ENCODE measurements at regions not wholly inside any gene's neighbourhood (a gene's known extent, or its start where the extent isn't known, plus 50 kb on each side); places are given as distances from the start of the nearest gene placed in this dataset.

DNA sequence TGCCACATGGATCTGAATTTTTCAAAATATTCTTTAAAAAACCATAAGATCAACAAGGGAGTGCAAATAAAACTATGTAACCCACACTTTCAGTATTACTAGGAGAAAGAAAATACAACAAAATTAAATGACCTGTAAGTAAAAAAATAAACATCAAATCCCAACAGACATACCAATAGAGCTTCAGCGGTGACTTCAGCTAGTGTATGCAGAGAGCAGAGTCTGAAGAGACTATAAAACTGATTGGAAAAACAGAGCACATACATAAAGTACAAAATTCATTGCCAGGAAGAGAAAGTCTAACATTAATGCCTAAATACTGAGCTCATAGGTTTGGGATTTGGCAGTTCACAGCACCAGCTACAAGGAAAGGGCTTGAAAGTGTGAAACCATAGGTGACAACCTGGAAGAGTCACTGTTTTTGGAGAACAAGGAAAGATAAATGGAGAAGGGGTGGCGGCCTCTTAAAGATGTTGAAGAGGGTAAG lies 291.1 kb downstream of the LMO7 start:
- H2BK12ac ChIP-seq (ENCODE audit: low read depth, low read length): no peak overlapping the region
- no peaks in the 10 kb centered on the region for H4K20me1 ChIP-seq (replicated peaks in 1 of 2; ENCODE audit: control insufficient read depth in 1 of 2, insufficient read depth in 2 of 2, low read length in 2 of 2)
- no peaks in the 10 kb centered on the region for H3K79me2 ChIP-seq (ENCODE audit: control insufficient read depth in 1 of 2, insufficient read depth in 2 of 2, low read length in 2 of 2)
- H3K4me2 ChIP-seq (ENCODE audit: insufficient read depth in 1 of 2, low read depth in 2 of 2, low read length in 2 of 2): no peak overlapping the region
- no peaks in the 10 kb centered on the region for H3K9me3 ChIP-seq (ENCODE audit: insufficient read depth in 2 of 2, low read depth in 1 of 2, low read length in 1 of 2)
- no peak overlapping the region for H4K91ac ChIP-seq (replicated peaks; ENCODE audit: insufficient read length, low read length)
- H2BK20ac ChIP-seq (ENCODE audit: low read length): no peak overlapping the region
- H3K4me3 ChIP-seq (ENCODE audit: extremely low read depth in 1 of 4, insufficient read depth in 2 of 4, low read depth in 3 of 4, low read length in 4 of 4): no peak overlapping the region
- H3K18ac ChIP-seq (ENCODE audit: extremely low read depth, low read length): no peak overlapping the region
- no peak overlapping the region for H3K27ac ChIP-seq (ENCODE audit: low read depth, low read length)
- H3K4ac ChIP-seq (replicated peaks; ENCODE audit: insufficient read length, low read depth, low read length): no peak overlapping the region
- H3K27me3 ChIP-seq (replicated peaks in 1 of 4; ENCODE audit: control insufficient read depth in 3 of 4, extremely low read depth in 1 of 4, insufficient read depth in 3 of 4, low read length in 3 of 4): no peaks in the 10 kb centered on the region
- H3K9ac ChIP-seq (replicated peaks in 1 of 4; ENCODE audit: extremely low read depth in 1 of 4, low read depth in 3 of 4, low read length in 3 of 4): no peak overlapping the region
- no peaks in the 10 kb centered on the region for H3K4me1 ChIP-seq (replicated peaks in 1 of 4; ENCODE audit: control insufficient read depth in 3 of 4, insufficient read depth in 4 of 4, low read length in 3 of 4)
- H2BK5ac ChIP-seq (ENCODE audit: low read depth, low read length): no peak overlapping the region
- H4K8ac ChIP-seq (ENCODE audit: extremely low read depth, insufficient read depth, low read length): no peak overlapping the region
- no peak overlapping the region for H2AK5ac ChIP-seq (ENCODE audit: low read depth, low read length)
- H4K5ac ChIP-seq (ENCODE audit: insufficient read length, low read depth, low read length): no peak overlapping the region
- WGBS, 2 experiments (ENCODE audit: extremely low coverage in 1 of 2, insufficient coverage in 1 of 2, insufficient read length in 1 of 2, insufficient replicate concordance in 2 of 2, low coverage in 1 of 2, low lambda C conversion rate in 2 of 2, missing lambda C conversion rate in 1 of 2): 82% methylated on average over 2 of the region's 2 CpGs; no CpG with 5 or more reads in 1 of the 2 experiments
- no peak overlapping the region for H2AFZ ChIP-seq (ENCODE audit: low read length)
- H3K14ac ChIP-seq (ENCODE audit: insufficient read length): no peak overlapping the region
- no peak overlapping the region for H3K23ac ChIP-seq (ENCODE audit: insufficient read length)
- no peak overlapping the region for H3K56ac ChIP-seq (replicated peaks; ENCODE audit: insufficient read length, low read depth, low read length)
- DNase-seq (ENCODE audit: low read depth in 1 of 2, low spot score in 2 of 2) (no peak), FAIRE-seq (no peak)
- no peaks in the 10 kb centered on the region for H3K36me3 ChIP-seq (ENCODE audit: control insufficient read depth in 2 of 4, insufficient read depth in 4 of 4, low read length in 3 of 4)
- no peak overlapping the region for H2BK15ac ChIP-seq (ENCODE audit: low read length)
- no peak overlapping the region for H2BK120ac ChIP-seq (replicated peaks; ENCODE audit: low read depth, low read length)
- POLR2A ChIA-PET (ENCODE audit: partially characterized antibody): no interaction called here
- CTCF ChIA-PET (ENCODE audit: partially characterized antibody): interaction anchor here (0.7 to 1.3 kb wide), 4 partner anchors 20 to 744 kb away, joined by 3 to 4 read pairs (median 3); no protein-coding TSS in a partner anchor
- no peaks in the 10 kb centered on the region for H3K23me2 ChIP-seq (ENCODE audit: low read depth, low read length)
- no peaks in the 10 kb centered on the region for H3K79me1 ChIP-seq (ENCODE audit: low read depth, low read length)
- TF ChIP-seq SIN3A (conservative IDR thresholded peaks at IDR 0.05 in 1 of 2, IDR thresholded peaks at IDR 0.05 in 1 of 2; ENCODE audit: low read depth in 1 of 2, low read length in 2 of 2): no peak
- no peak for TF ChIP-seq CHD1 (IDR thresholded peaks at IDR 0.05; ENCODE audit: low read depth, low read length)
- TF ChIP-seq KDM4A (IDR thresholded peaks at IDR 0.05; ENCODE audit: low read depth, low read length, severe bottlenecking): no peak

All from H1 (cell line).